PC-3 (cell line): ENCODE measurements at regions not wholly inside any gene's neighbourhood (a gene's known extent, or its start where the extent isn't known, plus 50 kb on each side); places are given as distances from the start of the nearest gene placed in this dataset.

ENCODE experiments used
- ATAC-seq: fragments of 200-7000 bp; cut with Tn5 transposase; 2 replicates; pipeline ENCODE4 v1.9.1; 2020; ENCODE audit warnings: mild to moderate bottlenecking, moderate library complexity
- BruUV-seq: library from RNA; stranded (reverse); fragments of 400-500 nt; replicated peaks from 2 replicates; lab custom pipeline; 2021; lab: Mats Ljungman, UMichigan
- CTCF ChIA-PET: fragments of 300-600 bp; sonication (Branson Sonifier 250); formaldehyde crosslinking; loops from one replicate; lab custom pipeline; 2022; ENCODE audit warnings: antibody characterized with exemption; lab: Charles Lee
- POLR2A ChIA-PET: fragments of 300-600 bp; sonication (Branson Sonifier 250); formaldehyde crosslinking; loops from one replicate; lab custom pipeline; 2022; ENCODE audit warnings: antibody characterized with exemption; ENCODE audit not compliant: unreplicated experiment; lab: Charles Lee
- DNase-seq: peaks from one replicate; pipeline ENCODE4 v3.0.0-alpha.2; 2015
- H2AFZ ChIP-seq: fragments of 300-600 bp; sonication (generic); 2 replicates; pipeline ENCODE4 v1.6.0; 2016; ENCODE audit warnings: antibody characterized with exemption, low read length
- H3F3A ChIP-seq: fragments of 300-600 bp; sonication (generic); one replicate; pipeline ENCODE4 v1.6.0; 2017; ENCODE audit warnings: antibody characterized with exemption, low read length, control low read depth, mild to moderate bottlenecking; ENCODE audit not compliant: unreplicated experiment
- H3K27ac ChIP-seq: fragments of 300-600 bp; sonication (generic); 2 replicates; pipeline ENCODE4 v1.5.1; 2016; ENCODE audit warnings: mild to moderate bottlenecking, low read length
- H3K27me3 ChIP-seq: fragments of 300-600 bp; sonication (generic); 2 replicates; pipeline ENCODE4 v1.6.1; 2016; ENCODE audit warnings: low read length, mixed read lengths
- H3K36me3 ChIP-seq: fragments of 300-600 bp; sonication (generic); 2 replicates; pipeline ENCODE4 v1.6.1; 2016; ENCODE audit warnings: low read depth, mixed run types, low read length, mixed read lengths
- H3K4me1 ChIP-seq: fragments of 300-600 bp; sonication (generic); 2 replicates; pipeline ENCODE4 v1.5.1; 2016; ENCODE audit warnings: low read length; ENCODE audit not compliant: insufficient read depth
- H3K4me2 ChIP-seq: fragments of 300-600 bp; sonication (generic); 2 replicates; pipeline ENCODE4 v1.6.0; 2016; ENCODE audit warnings: low read length
- H3K4me3 ChIP-seq: fragments of 300-600 bp; sonication (generic); 2 replicates; pipeline ENCODE4 v1.5.1; 2016; ENCODE audit warnings: mild to moderate bottlenecking, low read length, mixed read lengths
- H3K79me2 ChIP-seq: fragments of 300-600 bp; sonication (generic); 2 replicates; pipeline ENCODE4 v1.6.1; 2017; ENCODE audit warnings: low read length, mixed read lengths
- H3K9ac ChIP-seq: fragments of 300-600 bp; sonication (generic); 2 replicates; pipeline ENCODE4 v1.6.0; 2016; ENCODE audit warnings: mild to moderate bottlenecking, low read length
- H3K9me2 ChIP-seq: fragments of 300-600 bp; sonication (generic); replicated peaks from 2 replicates; pipeline ENCODE4 v1.6.1; 2016; ENCODE audit warnings: mixed run types, low read length, mixed read lengths
- H3K9me3 ChIP-seq: fragments of 300-600 bp; sonication (generic); 2 replicates; pipeline ENCODE4 v1.6.1; 2016; ENCODE audit warnings: low read length, mixed read lengths
- H4K20me1 ChIP-seq: fragments of 300-600 bp; sonication (generic); 2 replicates; pipeline ENCODE4 v1.6.1; 2016; ENCODE audit warnings: low read length, mixed read lengths
- EZH2 ChIP-seq: fragments of 300-600 bp; sonication (generic); IDR thresholded peaks from one replicate; pipeline ENCODE4 v1.6.1; 2017; ENCODE audit warnings: antibody characterized with exemption, mild to moderate bottlenecking, low read length; ENCODE audit not compliant: unreplicated experiment
- EZH2phosphoT487 ChIP-seq: fragments of 300-600 bp; sonication (generic); IDR thresholded peaks from 2 replicates; pipeline ENCODE4 v1.6.1; 2018; ENCODE audit warnings: mild to moderate bottlenecking, antibody characterized with exemption, low read length, borderline replicate concordance
- intact Hi-C: fragments of 100-400 bp; cut with micrococcal nuclease; formaldehyde crosslinking; loops from 2 replicates; pipeline ENCODE4 v1.9.0; 2023
- TF ChIP-seq, protein P1 (sequence below): fragments of 300-600 bp; sonication (generic); conservative IDR thresholded peaks from 2 replicates; pipeline ENCODE4 v1.5.1; 2017; ENCODE audit warnings: antibody characterized with exemption, low read depth, mild to moderate bottlenecking, low read length

DNA sequence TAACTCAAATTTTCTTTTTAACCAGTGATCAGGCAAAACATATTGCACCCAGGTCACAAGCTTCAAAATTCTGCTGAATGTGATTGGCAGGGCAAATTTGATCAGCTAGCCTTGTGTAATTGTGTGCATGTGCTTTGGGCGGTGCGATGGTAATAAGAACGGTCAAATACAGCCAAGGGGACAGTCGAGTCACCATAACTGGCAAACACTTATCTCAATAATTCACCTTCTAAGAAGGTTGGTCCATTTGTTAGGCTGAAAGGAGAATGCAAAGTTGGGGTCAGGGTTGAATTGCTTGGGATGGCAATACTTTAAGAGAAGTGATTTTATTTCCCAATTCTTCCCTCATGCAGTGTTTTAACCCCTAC is 302.4 kb upstream of the PDZRN3 start:
- Histone ChIP-seq H3K27me3 (no peaks in the 10 kb centered on the region), H3K79me2 (no peaks in the 10 kb centered on the region), H3K4me2 (no peak overlapping the region), H2AFZ (no peak overlapping the region), H3K9me3 (peaks cover 23% of the 10 kb centered on the region), H4K20me1 (no peaks in the 10 kb centered on the region), H3K9me2 (no peaks in the 10 kb centered on the region), H3K36me3 (no peaks in the 10 kb centered on the region), H3K9ac (no peak overlapping the region), H3F3A (no peaks in the 10 kb centered on the region), H3K27ac (no peak overlapping the region), H3K4me1 (no peaks in the 10 kb centered on the region), H3K4me3 (no peak overlapping the region)
- CTCF ChIA-PET: no interaction called here
- no peak for TF ChIP-seq EZH2
- TF ChIP-seq, protein P1, sequence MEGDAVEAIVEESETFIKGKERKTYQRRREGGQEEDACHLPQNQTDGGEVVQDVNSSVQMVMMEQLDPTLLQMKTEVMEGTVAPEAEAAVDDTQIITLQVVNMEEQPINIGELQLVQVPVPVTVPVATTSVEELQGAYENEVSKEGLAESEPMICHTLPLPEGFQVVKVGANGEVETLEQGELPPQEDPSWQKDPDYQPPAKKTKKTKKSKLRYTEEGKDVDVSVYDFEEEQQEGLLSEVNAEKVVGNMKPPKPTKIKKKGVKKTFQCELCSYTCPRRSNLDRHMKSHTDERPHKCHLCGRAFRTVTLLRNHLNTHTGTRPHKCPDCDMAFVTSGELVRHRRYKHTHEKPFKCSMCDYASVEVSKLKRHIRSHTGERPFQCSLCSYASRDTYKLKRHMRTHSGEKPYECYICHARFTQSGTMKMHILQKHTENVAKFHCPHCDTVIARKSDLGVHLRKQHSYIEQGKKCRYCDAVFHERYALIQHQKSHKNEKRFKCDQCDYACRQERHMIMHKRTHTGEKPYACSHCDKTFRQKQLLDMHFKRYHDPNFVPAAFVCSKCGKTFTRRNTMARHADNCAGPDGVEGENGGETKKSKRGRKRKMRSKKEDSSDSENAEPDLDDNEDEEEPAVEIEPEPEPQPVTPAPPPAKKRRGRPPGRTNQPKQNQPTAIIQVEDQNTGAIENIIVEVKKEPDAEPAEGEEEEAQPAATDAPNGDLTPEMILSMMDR: no peak
- no peak for TF ChIP-seq EZH2phosphoT487
- BruUV-seq: no TSS peak
- DNase-seq: no peak
- POLR2A ChIA-PET: no interaction called here
- intact Hi-C loops: no loop called here
- no peak for ATAC-seq

GRCh38 chr3:73926360-73927202 is 301.8 kb upstream of the PDZRN3 start:
- no TSS peak for BruUV-seq
- Histone ChIP-seq H4K20me1 (no peaks in the 10 kb centered on the region), H3K4me3 (no peak overlapping the region), H3K27me3 (no peaks in the 10 kb centered on the region), H3K9me3 (peaks cover 27% of the 10 kb centered on the region), H3K4me2 (no peak overlapping the region), H2AFZ (no peak overlapping the region), H3K9ac (no peak overlapping the region), H3F3A (no peaks in the 10 kb centered on the region), H3K79me2 (no peaks in the 10 kb centered on the region), H3K36me3 (no peaks in the 10 kb centered on the region), H3K9me2 (no peaks in the 10 kb centered on the region), H3K4me1 (no peaks in the 10 kb centered on the region), H3K27ac (no peak overlapping the region)
- intact Hi-C loops: no loop called here
- ChIA-PET CTCF (no interaction called here), POLR2A (no interaction called here)
- TF ChIP-seq EZH2 (no peak), EZH2phosphoT487 (no peak)
- TF ChIP-seq, protein P1: no peak
- ATAC-seq (no peak), DNase-seq (no peak)

DNA sequence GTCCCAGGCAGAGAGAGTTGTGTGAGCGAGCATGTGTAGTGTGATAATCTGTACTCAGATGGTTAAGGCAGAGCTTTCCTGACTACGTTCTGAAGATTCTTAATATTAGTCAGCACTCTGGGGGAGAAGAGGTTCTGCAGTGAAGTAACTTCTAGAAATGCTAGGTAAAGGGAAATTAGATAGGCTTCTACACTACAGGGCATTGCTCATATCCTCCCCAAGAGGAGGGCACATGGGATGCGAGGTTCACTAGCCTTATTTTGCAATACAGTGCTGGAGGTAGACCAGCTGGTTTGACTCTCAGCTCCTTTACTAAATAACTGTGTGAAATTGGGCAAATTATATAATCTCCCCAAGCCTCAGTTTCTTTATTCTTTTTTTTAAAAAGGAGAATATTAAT is 300.3 kb upstream of the PDZRN3 start:
- Histone ChIP-seq H3K4me1 (no peaks in the 10 kb centered on the region), H3K79me2 (no peaks in the 10 kb centered on the region), H3K4me3 (no peak overlapping the region), H4K20me1 (no peaks in the 10 kb centered on the region), H2AFZ (no peak overlapping the region), H3K9ac (no peak overlapping the region), H3K27me3 (no peaks in the 10 kb centered on the region), H3F3A (no peaks in the 10 kb centered on the region), H3K4me2 (no peak overlapping the region), H3K27ac (no peak overlapping the region), H3K36me3 (no peaks in the 10 kb centered on the region), H3K9me2 (no peaks in the 10 kb centered on the region), H3K9me3 (peaks cover 27% of the 10 kb centered on the region)
- TF ChIP-seq, protein P1: no peak
- TF ChIP-seq EZH2: no peak
- TF ChIP-seq EZH2phosphoT487: no peak
- intact Hi-C loops: no loop called here
- BruUV-seq: no TSS peak
- no peak for DNase-seq
- no peak for ATAC-seq
- ChIA-PET POLR2A (no interaction called here), CTCF (no interaction called here)
